GM18909 (cell line): ENCODE measurements at regions not wholly inside any gene's neighbourhood (a gene's known extent, or its start where the extent isn't known, plus 50 kb on each side); places are given as distances from the start of the nearest gene placed in this dataset.

ENCODE experiments used
- ATAC-seq: cut with Tn5 transposase; IDR thresholded peaks from one replicate; pipeline ENCODE4 v1.9.1; 2021; ENCODE audit warnings: mild to moderate bottlenecking; ENCODE audit not compliant: unreplicated experiment, poor library complexity

DNA sequence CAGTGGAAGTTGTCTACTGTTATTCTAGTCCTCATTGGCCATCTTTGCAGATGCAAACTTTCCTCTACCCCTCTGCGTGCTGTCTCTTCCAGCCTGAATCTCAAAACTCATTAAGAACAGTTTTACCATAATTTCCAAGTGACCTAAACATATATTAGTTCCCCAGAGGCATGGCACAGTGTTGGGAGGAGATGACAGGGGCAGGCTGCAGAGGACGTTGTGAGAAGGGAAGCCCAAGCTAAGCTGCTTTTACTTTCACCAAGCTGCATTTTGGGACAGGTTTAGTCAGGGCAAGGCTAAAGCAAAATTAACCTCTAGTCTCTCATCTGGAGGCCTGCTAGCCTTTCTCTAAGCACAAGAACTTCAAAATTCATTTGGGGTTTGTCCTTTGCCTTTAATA, 318.6 kb upstream of the SATB1 start:
- ATAC-seq, result no peak

- peak; percentile 93 for ATAC-seq
Measured at GRCh38 chr3:18740631-18741583, 315.8 kb upstream of the SATB1 start.

- ATAC-seq, result no peak
Measured at GRCh38 chr3:18739099-18739433, 313.9 kb upstream of the SATB1 start.

- no peak for ATAC-seq
Measured at GRCh38 chr3:18738393-18739098, 313.4 kb upstream of the SATB1 start.

DNA sequence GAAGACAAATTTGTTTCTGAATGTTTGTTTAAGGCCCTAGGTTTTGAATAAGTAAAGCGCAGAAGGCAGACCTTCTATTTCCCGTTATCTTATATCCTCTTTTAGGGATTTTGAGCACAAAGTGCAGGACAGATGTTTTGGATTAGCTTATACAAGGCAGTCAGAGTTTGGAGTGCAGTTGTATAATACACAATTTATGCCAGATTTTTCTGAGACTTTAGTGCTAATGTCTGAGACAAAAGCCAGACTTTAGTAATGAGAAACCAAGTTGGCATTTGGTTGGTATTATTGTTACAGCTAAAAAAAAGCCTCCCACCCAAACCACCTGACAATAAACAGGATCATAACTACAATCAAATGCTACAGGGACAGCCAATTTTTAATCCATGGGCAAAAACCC, 309.9 kb upstream of the SATB1 start:
- ATAC-seq, result no peak

- no peak for ATAC-seq
Measured at GRCh38 chr3:18734309-18734708, 309.2 kb upstream of the SATB1 start.

- no peak for ATAC-seq
Measured at GRCh38 chr3:18732474-18732873, 307.3 kb upstream of the SATB1 start.

GRCh38 chr3:18730491-18730890, 305.4 kb upstream of the SATB1 start:
- ATAC-seq, result no peak

DNA sequence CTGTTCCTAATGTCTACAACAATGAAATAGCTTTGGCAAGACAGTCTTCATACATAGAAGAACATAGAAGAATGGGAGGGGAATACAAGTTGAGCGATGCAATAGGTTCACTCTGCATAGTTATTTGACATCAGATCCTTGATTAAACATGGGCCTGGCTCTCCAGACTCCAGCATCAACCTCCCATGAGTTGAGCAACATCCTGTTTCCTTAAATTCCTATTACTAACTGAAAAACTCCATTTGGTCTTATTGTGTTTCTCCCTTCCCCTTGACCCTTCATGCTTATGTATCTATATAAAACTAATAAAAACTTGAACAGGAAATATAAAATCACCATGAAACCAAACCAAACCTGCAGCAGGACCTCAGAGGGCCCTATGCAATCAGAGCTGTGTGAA, 304.5 kb upstream of the SATB1 start:
- no peak for ATAC-seq

GRCh38 chr3:18725668-18726407, 300.7 kb upstream of the SATB1 start:
- ATAC-seq, result no peak

DNA sequence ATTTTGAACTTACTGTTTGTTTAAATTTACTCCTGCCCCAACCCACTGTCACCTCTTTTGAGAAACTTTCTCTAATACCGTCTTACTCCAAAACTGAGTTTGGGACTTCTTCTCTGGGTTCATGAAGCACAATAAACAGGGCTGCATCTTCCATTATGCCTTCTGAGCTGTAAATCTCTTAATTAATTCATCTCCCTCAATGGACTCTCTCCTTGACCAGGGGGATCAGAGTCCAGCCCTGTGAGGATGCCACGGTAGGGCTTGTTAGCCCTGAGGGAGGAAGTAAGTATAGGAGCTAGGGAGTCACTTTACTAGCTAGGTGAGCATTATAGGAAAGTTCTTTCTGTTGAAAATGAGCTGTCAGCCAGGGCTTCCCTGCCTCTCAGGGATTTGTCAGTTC, 299.3 kb upstream of the SATB1 start:
- ATAC-seq, result no peak

DNA sequence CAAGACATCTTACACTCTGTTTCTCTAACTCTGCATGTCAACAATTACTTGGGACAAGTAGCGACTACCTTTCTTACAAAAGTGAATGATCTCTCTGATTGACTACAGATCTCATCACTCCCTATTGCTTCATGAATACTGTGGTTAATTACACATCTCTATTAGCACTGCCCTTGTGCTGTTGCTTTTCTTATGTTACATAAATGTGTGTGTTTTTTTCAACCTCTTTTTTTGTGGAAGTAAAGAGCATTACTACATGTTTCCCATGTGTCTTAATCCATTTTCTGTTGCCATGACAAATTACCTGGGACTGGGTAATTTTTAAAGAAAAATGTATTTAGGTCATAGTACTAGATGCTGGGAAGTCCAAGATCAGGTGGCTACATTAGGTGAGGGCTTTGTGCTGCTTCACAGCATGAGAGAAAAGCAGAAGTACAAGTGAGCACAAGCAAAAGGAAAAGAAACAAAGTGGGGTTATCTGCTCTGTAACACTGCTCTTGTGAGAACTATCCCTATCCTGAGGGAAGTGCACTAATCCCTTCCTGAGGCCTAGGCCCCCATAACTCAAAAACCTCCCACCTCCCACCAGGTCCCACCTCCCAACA, 298.2 kb upstream of the SATB1 start:
- ATAC-seq, result no peak

- ATAC-seq, result no peak
Measured at GRCh38 chr3:18720543-18720942, 295.4 kb upstream of the SATB1 start.

GRCh38 chr3:18717598-18717997, 292.5 kb upstream of the SATB1 start:
- ATAC-seq, result no peak

GRCh38 chr3:18716821-18717220, 291.7 kb upstream of the SATB1 start:
- no peak for ATAC-seq

GRCh38 chr3:18716101-18716500, 291.0 kb upstream of the SATB1 start:
- ATAC-seq, result no peak

- ATAC-seq, result no peak
Measured at GRCh38 chr3:18715208-18715607, 290.1 kb upstream of the SATB1 start.

DNA sequence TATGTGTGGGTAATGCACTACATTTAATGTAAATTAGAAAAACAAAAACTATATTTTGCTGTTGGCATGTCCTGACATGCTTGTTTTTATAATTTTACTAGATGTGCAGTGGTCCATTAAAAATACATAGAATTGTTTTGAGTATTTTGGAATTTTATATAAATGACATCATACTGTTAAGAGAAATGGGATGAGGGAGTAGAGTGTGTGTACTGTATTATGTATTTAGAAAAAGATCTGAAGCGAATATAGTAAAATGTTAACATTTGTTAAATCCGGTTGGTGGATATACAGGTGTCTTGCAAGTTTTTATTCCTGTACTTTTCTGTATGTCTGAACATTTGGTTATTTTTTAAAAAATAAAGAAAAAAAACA, 288.4 kb upstream of the SATB1 start:
- ATAC-seq, result no peak

DNA sequence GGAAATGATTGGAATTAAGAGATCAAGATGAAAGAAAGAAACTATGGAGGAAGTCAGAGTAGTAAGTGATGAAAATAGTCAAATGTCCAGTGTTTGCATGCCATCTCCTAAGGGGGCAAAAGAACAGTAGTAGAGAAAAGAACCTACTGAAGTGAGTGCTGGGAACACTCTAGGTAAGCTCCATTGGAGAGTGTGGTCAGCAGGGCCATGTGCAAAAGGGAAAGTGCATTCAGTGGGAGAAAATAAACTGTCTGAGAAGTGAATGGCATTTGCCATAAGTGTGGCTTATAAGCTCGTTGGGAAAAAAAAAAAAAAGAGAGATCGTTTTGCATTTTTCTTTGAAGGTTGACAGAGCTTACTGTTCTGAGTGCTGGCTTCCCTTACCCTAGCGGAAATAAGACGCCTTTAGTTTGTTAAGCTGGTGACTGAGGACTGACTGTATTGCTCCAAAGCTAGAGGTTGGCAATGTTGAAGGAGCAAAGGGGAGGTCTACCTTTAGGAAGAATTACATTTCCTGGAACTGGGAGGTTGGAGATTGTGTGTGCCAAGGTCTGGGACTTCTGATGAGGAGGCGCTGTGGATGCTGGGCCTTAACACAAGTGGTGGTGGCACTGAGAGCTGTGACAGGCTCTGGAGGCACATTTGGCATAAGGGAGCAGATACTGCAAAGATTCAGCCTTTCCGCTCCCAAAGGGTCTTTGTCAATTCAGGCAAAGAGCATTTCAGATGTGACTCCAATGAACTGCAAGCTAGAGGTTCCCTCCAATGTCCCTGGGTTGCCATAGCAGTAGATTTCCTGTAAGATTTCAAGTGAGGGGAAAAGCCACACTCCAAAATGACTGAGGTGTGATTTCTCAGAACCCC, 287.8 kb upstream of the SATB1 start:
- no peak for ATAC-seq

DNA sequence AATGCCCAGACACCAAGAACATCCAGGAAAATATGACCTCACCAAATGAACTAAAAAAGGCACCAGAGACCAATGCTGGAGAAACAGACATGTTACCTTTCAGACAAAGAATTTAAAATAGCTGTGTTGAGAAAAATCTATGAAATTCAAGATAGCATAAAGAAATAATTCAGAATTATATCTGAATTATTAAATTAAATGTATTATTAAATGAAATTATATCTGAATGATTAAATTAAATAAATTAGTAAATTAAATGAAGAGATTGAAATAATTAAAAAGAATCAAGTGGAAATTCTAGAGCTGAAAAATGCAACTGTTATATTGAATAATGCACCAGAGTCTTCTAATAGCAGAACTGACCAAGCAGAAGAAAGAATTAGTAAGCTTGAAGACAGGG, 279.2 kb upstream of the SATB1 start:
- no peak for ATAC-seq
